ENCODE measurements at regions not wholly inside any gene's neighbourhood (a gene's known extent, or its start where the extent isn't known, plus 50 kb on each side); places are given as distances from the start of the nearest gene placed in this dataset.

GRCh38 chr2:160680294-160680693, 186.7 kb upstream of the RBMS1 start:
- DNase-seq, result no peak

DNA sequence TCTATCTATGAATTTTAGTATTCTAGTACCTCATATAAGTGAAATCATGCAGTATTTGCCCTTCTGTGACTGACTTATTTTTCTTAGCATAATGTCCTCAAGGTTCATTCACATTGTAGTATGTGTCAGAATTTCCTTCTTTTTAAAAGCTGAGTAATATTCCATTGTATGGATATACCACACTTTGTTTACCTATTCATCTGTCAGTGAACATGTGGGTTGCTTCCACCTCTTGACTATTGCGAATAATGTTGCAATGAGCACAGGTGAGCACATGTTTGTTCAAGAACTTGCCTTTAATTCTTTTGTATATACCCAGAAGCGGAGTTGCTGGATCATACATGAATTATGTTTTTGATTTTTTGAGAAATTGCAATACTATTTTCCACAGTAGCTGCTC, 187.4 kb upstream of the RBMS1 start:
- DNase-seq, result no peak

DNA sequence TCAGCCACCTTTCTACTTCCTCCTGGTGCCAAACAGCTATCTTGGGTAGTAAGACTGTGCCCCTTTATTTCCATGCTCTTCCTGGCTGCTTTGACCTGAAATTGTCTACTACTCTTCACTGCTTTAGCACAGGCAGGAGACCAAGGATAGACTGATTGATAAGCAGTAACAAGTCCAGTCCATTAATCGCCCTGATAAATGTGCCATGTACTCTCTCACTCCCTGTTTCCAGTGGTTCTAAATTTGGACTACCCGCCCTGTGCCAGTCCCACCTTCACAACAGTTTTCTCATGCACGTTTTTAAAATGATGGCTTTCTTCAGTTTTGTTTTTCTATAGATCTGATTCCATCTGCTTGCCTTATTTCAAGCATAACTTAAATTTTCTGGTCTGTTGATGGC, 189.6 kb upstream of the RBMS1 start:
- no peak for DNase-seq

- DNase-seq, result no peak
These were observed 194.0 kb upstream of the RBMS1 start for GRCh38 chr2:160687629-160688028.

- DNase-seq, result no peak
These were observed 195.8 kb upstream of the RBMS1 start for GRCh38 chr2:160689441-160689840.

GRCh38 chr2:160694221-160694620, 200.6 kb upstream of the RBMS1 start:
- no peak for DNase-seq

DNA sequence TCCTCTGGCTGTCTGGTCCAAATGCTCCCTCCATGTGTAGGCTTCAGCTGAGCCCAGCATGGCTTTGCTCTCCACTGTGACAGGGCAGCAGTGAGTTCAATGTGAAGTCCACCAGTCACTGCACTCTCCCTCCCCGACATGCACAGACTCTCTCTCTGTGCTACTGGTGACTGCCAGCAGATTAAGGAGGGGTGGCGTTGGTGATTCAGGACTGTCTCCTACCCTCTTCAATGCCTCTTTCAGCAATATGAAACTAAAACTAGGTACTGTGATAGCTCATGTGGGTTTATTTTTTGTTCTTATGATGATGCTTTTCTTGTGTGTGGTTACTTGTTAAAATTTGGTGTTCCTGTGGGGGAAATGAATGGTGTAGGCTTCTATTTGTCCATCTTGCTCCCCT, 201.0 kb upstream of the RBMS1 start:
- DNase-seq, result no peak

- no peak for DNase-seq
These were observed 201.9 kb upstream of the RBMS1 start for GRCh38 chr2:160695402-160696086.

GRCh38 chr2:160696087-160696452, 202.5 kb upstream of the RBMS1 start:
- DNase-seq, result no peak

GRCh38 chr2:160697817-160698216, 204.2 kb upstream of the RBMS1 start:
- DNase-seq, result no peak

DNA sequence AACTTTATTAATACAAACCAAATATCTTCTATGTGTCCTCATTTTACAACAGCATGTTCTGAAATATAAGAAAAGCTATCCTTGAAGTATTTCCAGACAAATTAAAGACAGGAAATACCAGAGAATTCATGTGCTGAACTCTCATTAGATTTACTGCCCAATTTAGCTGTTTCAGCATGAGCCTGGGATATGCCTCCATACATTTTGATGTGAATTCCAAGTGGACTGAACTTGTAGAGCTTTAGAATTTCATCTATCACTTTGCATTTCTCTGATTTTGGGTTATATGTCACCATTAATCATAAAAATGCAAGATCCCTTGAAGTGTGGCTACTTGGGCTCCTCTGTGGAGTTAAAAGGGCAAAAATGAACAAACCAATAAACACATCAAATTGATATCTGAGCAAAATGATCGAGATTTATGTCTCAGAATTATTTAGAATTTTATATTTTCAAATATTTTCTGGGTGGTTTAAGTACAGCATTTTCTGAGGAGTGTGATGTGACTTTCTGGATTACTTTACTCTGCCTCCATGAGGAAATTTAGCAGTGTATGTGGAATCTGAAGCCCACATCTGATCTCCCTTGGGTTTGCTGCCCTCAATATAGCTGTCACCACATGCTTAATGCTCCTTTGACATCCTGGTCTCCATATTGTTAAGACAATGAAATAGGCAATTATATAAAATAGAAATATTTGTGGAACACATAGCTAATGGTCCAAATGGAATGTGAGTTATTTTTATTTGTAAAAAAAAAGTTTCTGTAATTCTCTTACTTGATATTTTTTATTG, 206.6 kb upstream of the RBMS1 start:
- DNase-seq, result no peak

- DNase-seq, result no peak
These were observed 208.2 kb upstream of the RBMS1 start for GRCh38 chr2:160701822-160702221.

DNA sequence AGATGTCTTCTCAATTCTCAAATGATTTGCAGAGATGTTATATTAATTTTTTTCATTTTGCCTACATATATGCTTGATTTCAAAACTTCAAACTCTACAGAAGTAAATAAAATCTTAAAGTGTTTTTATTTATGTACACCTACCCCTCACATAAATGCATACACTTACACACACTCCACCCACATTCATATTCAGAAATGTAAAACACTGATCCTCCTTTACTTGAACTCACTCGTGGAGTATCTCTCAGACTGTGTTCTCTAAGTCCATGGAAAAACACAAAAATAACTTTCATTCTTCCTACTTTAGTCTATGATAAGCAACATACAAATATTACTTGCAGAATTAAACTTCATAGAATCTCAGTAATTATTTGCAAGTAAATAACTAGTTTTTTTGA, 209.1 kb upstream of the RBMS1 start:
- DNase-seq, result no peak

- no peak for DNase-seq
These were observed 210.3 kb upstream of the RBMS1 start for GRCh38 chr2:160703648-160704585.

GRCh38 chr2:160715428-160715827, 221.8 kb upstream of the RBMS1 start:
- DNase-seq, result no peak

GRCh38 chr2:160719116-160719515, 225.5 kb upstream of the RBMS1 start:
- DNase-seq, result no peak

DNA sequence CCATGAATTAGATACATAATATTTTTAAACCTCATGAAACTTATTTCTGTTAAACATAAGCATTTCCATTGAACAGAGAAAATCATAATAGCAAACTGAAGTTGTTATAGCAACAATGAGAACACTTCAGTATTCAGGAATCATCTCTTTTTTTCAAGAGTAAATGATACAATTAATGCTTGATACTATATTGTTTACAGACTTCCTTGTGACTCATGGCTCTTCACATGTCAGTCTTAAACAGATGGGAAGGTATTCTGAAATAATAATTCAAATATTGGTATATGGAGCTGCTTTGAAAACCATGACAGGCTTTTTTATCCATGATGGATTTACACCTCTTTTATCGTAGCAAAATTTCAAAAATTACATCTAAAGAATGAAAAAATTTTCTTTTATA, 226.5 kb upstream of the RBMS1 start:
- no peak for DNase-seq

DNA sequence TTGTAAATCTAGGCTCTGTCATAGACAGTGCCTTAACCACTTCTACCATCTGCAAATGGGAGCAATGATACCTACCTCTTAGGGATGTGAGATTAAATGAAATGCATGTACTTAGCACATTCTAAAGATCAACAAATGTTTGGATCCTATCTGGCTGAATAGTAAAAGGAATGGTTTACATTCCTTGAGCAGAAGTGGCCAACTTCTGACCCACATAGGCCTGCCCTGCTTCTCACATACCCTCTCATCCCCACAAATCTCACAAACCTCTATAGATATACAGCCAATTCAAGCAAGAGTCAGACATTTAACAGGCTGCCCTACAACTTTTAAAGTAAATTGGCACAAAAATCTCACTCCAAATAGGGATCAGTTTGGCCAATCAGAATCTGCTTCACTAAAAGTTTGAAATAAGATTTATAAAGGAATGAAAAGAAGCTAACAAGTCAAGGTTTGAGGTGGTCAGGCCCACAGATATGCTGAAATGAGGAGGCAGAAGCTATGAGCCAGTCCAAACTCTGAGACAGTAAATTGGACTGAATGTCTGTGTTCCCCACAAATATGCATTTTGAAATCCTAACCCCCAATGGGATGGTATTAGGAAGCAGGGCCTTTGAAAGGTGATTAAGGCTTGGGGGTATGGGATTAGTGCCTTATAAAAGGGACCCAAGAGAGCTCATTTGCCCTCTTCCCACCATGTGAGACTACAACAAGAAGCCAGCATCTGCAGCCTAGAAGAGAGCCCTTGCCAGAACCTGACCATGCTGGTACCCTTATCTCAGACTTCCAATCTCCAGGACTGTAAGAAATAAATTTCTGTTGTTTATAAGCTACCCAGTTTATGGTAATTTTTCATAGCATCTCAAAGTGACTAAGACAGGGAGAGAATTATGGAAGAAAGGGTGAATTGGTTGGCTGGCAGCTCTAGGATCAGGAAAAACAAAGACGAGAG, 227.8 kb upstream of the RBMS1 start:
- no peak for DNase-seq

- DNase-seq, result no peak
These were observed 232.4 kb upstream of the RBMS1 start for GRCh38 chr2:160726046-160726445.

DNA sequence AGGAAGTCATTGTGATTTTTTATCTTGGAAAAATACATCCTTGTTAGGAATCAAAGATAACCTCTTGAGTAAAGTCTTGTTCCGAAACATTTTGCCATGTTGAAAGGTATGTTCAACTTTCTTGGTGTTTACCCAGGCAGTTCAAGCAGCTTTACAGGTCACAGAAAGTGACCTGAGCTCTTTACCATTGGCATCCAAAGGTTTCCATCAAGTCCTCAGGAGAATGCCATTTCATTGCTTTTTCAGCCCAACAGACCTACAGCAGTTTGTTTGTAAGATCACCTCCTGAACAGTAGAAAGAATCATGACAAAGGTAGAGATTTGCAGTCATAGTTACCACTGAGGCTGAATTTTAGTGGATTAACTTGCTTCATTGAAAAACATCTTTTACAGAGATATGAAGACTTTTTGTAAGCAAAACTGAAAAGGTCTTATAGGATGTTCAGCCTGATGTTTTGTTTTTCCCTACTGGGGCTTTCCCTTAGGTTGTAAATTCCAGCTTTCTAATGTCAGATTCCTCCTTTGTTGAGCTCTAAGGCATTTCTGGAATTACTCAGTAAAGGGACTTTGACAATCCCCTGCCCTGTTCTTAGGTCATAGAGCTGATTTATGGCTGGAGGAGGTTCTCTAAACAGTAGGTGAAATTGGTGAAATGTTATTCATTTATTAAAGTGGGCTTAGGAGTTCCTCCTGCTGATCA, 236.8 kb upstream of the RBMS1 start:
- no peak for DNase-seq

DNA sequence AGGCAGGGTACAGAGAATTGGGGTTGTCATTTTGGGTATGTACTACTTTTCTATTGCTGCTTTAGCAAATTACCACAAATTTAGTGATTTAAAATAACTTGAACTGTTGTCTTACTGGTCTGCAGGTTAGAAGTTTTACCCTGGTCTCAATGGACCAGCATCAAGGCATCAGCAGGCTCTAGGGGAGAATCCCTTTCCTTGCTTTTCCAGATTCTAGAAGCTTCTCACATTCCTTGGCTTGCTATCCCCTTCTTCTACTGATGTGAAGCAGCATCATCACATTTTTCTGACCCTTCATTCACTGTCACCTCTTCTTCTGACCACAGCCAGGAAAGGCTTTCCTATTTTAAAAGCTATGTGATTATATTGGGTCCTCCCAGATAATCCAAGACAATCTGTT, 237.8 kb upstream of the RBMS1 start:
- DNase-seq, result no peak

Data from C1 segment of cervical spinal cord (tissue), 14 donors.